ENCODE measurements at regions not wholly inside any gene's neighbourhood (a gene's known extent, or its start where the extent isn't known, plus 50 kb on each side); places are given as distances from the start of the nearest gene placed in this dataset.

GRCh38 chr5:63655043-63655442 is 307.2 kb downstream of the HTR1A start:
- Histone ChIP-seq H3K36me3 (no peaks in the 10 kb centered on the region), H3K4me3 (no peak overlapping the region), H3K27ac (no peak overlapping the region), H3K4me1 (no peaks in the 10 kb centered on the region), H3K9me3 (no peaks in the 10 kb centered on the region), H3K27me3 (no peaks in the 10 kb centered on the region)
- no peak for TF ChIP-seq POLR2A (IDR thresholded peaks at IDR 0.05)
- TF ChIP-seq, protein P1, sequence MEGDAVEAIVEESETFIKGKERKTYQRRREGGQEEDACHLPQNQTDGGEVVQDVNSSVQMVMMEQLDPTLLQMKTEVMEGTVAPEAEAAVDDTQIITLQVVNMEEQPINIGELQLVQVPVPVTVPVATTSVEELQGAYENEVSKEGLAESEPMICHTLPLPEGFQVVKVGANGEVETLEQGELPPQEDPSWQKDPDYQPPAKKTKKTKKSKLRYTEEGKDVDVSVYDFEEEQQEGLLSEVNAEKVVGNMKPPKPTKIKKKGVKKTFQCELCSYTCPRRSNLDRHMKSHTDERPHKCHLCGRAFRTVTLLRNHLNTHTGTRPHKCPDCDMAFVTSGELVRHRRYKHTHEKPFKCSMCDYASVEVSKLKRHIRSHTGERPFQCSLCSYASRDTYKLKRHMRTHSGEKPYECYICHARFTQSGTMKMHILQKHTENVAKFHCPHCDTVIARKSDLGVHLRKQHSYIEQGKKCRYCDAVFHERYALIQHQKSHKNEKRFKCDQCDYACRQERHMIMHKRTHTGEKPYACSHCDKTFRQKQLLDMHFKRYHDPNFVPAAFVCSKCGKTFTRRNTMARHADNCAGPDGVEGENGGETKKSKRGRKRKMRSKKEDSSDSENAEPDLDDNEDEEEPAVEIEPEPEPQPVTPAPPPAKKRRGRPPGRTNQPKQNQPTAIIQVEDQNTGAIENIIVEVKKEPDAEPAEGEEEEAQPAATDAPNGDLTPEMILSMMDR (IDR thresholded peaks at IDR 0.05 in 4 of 5, conservative IDR thresholded peaks at IDR 0.05 in 1 of 5), result no peak
- ATAC-seq (no peak), DNase-seq (no peak)
- intact Hi-C loops (cut with DNase I; ENCODE audit: low total_unique reads) (no loop called here), in situ Hi-C loops (cut with MboI; ENCODE audit: low sequenced_read_pairs in 4 of 4) (no loop called here)

DNA sequence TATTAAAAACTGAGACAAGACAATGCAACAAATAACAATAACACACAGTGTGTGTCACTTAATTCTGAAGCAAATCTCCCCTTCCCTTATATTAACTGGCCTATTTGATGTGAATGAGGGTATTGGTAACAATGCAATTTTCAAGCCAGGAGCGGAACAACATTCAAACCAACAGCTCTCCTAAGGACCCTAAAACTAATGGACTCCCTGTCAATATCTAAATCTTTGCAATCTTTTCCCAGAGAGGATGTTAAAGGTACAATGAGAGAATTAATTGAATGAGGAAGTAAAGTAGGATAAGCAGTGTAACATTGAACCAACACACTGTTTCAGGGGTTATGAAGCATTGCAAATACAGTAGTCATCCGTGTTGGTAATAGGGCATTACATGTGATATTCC is 311.7 kb downstream of the HTR1A start:
- Histone ChIP-seq H3K36me3 (no peaks in the 10 kb centered on the region), H3K4me1 (no peaks in the 10 kb centered on the region), H3K27me3 (no peaks in the 10 kb centered on the region), H3K9me3 (no peaks in the 10 kb centered on the region), H3K4me3 (no peak overlapping the region), H3K27ac (no peak overlapping the region)
- DNase-seq (no peak), ATAC-seq (no peak)
- TF ChIP-seq, protein P1 (IDR thresholded peaks at IDR 0.05 in 4 of 5, conservative IDR thresholded peaks at IDR 0.05 in 1 of 5), result no peak
- no peak for TF ChIP-seq POLR2A (IDR thresholded peaks at IDR 0.05)
- in situ Hi-C loops (cut with MboI; ENCODE audit: low sequenced_read_pairs in 4 of 4) (no loop called here), intact Hi-C loops (cut with DNase I; ENCODE audit: low total_unique reads) (no loop called here)

GRCh38 chr5:63648376-63648775 is 313.9 kb downstream of the HTR1A start:
- no peaks in the 10 kb centered on the region for H3K9me3 ChIP-seq
- TF ChIP-seq POLR2A (IDR thresholded peaks at IDR 0.05), result no peak
- TF ChIP-seq, protein P1 (IDR thresholded peaks at IDR 0.05 in 4 of 5, conservative IDR thresholded peaks at IDR 0.05 in 1 of 5), result no peak
- H3K27ac ChIP-seq, result no peak overlapping the region
- no peaks in the 10 kb centered on the region for H3K4me1 ChIP-seq
- H3K4me3 ChIP-seq, result no peak overlapping the region
- no peak for DNase-seq
- intact Hi-C loops (cut with DNase I; ENCODE audit: low total_unique reads) (no loop called here), in situ Hi-C loops (cut with MboI; ENCODE audit: low sequenced_read_pairs in 4 of 4) (no loop called here)
- ATAC-seq, result no peak
- H3K36me3 ChIP-seq, result no peaks in the 10 kb centered on the region
- no peaks in the 10 kb centered on the region for H3K27me3 ChIP-seq

GRCh38 chr5:63629951-63630630 is 332.2 kb downstream of the HTR1A start:
- intact Hi-C loops (cut with DNase I; ENCODE audit: low total_unique reads) (no loop called here), in situ Hi-C loops (cut with MboI; ENCODE audit: low sequenced_read_pairs in 4 of 4) (no loop called here)
- Histone ChIP-seq H3K4me3 (no peak overlapping the region), H3K27ac (no peak overlapping the region), H3K36me3 (no peaks in the 10 kb centered on the region), H3K27me3 (no peaks in the 10 kb centered on the region), H3K9me3 (no peaks in the 10 kb centered on the region), H3K4me1 (no peaks in the 10 kb centered on the region)
- no peak for DNase-seq
- ATAC-seq, result no peak
- TF ChIP-seq, protein P1 (IDR thresholded peaks at IDR 0.05 in 4 of 5, conservative IDR thresholded peaks at IDR 0.05 in 1 of 5), result no peak
- TF ChIP-seq POLR2A (IDR thresholded peaks at IDR 0.05), result no peak

- DNase-seq (no peak), ATAC-seq (no peak)
- H3K9me3 ChIP-seq, result no peaks in the 10 kb centered on the region
- no peak overlapping the region for H3K4me3 ChIP-seq
- intact Hi-C loops (cut with DNase I; ENCODE audit: low total_unique reads), result no loop called here
- H3K36me3 ChIP-seq, result no peaks in the 10 kb centered on the region
- no peak for TF ChIP-seq POLR2A (IDR thresholded peaks at IDR 0.05)
- TF ChIP-seq, protein P1 (IDR thresholded peaks at IDR 0.05 in 4 of 5, conservative IDR thresholded peaks at IDR 0.05 in 1 of 5), result no peak
- H3K27me3 ChIP-seq, result no peaks in the 10 kb centered on the region
- no peak overlapping the region for H3K27ac ChIP-seq
- no peaks in the 10 kb centered on the region for H3K4me1 ChIP-seq
- in situ Hi-C loops (cut with MboI; ENCODE audit: low sequenced_read_pairs in 4 of 4), result no loop called here
Observed at GRCh38 chr5:63613442-63613841, 348.8 kb downstream of the HTR1A start.
